Stimulated activated CD8-positive, alpha-beta memory T cell treated with anti-CD3 and anti-CD28 coated beads, Interleukin-7, amount 100 ng/mL, for 48 hours (primary cell): ENCODE measurements at regions not wholly inside any gene's neighbourhood (a gene's known extent, or its start where the extent isn't known, plus 50 kb on each side); places are given as distances from the start of the nearest gene placed in this dataset.
"Not testable (repeated sequence)": the region's sequence is repeated elsewhere in the genome, so short reads cannot be mapped to it uniquely, and the experiment has no call there.

Experiments
- DNase-seq, 2 donors: peaks; one replicate each; pipeline ENCODE4 v3.0.0-alpha.2; 2020; ENCODE audit warnings: low read depth in 1 of 2; ENCODE audit errors: extremely low read depth in 1 of 2

DNA sequence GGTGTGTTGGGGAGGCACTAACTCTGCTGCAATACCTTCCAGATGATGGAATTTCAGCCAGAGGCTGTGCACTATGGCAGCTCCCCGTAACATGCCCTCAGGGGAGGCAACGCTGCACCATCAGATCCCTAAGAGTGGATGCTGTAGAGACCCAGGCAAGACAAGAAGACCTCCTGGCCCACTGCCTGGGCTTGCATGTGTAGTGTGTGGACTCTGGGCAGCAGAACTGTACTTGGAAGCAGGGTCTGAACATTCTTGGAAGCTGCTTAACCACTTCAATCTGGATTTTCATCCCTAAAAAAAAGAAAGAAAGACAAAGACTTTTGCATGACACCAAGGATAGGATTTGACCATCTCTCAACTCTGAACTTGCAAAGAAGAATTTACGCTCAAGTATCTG, 297.5 kb upstream of the NRP1 start:
- no peak for DNase-seq

- no peak for DNase-seq
Observed at GRCh38 chr10:33630761-33631160, 296.3 kb upstream of the NRP1 start.

DNA sequence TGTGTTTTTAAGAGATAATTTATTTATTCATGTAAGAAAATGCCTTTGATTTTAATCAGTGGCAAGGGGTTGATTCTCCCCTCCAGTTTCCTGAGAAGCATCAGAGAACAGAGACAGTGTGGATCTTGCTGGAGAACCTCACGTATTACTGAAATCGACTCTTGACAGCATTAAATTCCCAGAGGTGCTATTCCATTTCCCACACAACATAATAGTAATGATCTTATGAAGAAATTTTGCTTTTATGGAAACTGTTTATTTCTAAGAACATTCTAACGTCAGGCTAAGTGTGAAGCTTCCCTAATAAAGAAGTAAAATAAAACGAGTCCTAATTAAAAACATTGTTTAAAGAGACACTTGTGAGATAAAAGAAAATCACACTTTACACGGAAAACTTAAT, 293.1 kb upstream of the NRP1 start:
- DNase-seq: no peak

DNA sequence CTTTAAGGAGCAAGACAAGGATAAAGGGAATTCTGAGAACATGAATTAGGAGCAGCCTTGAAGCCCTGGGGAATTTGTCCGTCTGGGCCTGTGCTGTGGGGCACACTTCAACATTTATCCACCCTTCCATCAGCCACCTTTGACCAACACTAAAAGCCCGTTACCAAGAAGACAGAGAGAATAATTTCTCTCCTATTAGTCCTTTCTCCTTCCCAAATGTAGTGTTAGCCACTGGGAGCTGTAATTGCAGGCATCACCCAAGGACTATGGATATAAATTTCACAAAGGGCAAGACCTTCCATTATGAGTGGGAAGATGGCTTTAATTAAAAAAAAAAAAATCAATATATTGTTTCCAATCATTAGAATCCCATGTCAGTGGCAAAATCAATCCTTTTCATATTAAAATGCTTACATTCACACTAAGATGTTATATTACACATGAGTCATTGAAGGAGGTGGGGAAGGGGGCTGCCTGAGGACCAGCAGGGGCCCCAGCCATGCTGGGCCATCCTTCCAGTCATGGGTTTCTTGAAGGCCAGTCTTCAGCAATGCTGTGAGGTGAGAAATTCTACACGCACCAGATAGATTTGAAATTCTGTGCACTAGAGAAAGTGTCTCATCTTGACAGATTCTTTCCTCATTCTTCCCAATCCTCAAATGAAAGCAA, 292.5 kb upstream of the NRP1 start:
- DNase-seq: no peak

DNA sequence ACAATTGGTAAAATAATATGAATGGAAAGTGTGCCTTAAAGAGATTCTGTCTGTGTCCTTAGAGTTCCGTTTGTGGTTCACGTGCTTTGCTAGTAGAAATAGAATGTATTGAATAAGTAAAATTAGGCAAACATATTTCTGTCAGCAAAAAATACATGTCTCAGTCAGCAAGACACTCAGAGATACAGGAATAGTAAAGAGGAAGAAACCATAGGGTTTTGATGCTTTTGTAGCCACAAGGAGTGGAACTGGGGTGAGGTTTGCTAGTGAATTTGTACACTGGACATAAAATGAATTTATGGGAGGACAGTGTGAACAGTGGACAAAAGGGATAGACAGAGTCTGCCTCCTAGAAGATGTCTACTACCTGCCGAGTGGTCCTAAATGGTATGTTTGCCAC, 289.2 kb upstream of the NRP1 start:
- no peak for DNase-seq

DNA sequence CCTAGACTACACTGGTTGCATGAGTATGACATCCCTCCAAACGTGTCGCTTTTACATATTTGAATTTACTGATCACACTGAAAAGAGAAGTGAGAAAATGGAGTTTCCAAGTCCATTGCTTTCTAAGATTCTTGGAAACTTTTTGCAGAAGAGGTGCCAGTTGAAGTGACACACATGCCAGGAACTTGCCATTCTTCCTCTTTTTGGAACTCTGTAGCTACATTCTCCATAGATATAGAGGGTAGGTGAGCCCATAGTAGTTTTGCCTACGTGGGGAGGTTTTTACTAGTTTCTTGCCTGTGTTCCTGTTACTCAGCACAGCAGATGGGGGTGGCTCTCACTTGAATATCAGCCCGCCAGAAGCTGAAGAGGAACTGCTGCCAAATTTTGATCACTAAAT, 286.6 kb upstream of the NRP1 start:
- DNase-seq: no peak

GRCh38 chr10:33618196-33618595, 283.7 kb upstream of the NRP1 start:
- DNase-seq: no peak

GRCh38 chr10:33617381-33618080, 283.1 kb upstream of the NRP1 start:
- DNase-seq: no peak

- no peak for DNase-seq
Observed at GRCh38 chr10:33616956-33617355, 282.5 kb upstream of the NRP1 start.

GRCh38 chr10:33612551-33612950, 278.1 kb upstream of the NRP1 start:
- DNase-seq: no peak

DNA sequence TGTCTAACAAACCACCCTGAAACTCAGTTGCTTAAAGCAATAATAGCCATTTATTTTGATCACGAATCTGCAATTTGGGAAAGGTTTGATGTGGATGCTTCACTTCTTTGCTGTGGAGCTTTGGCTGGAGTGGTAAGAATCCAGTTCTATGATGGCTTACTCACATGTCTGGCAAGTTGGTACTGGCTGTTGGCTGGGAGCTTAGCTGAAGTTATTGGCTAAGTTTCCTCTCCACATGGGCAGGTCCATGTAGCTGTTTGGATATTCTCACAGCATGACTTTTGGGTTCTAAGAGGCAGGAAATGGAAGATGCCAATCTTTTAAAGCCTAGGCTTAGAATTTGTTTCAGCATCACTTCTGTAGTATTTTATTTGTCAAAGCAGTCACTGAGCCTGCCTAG, 277.6 kb upstream of the NRP1 start:
- no peak for DNase-seq

DNA sequence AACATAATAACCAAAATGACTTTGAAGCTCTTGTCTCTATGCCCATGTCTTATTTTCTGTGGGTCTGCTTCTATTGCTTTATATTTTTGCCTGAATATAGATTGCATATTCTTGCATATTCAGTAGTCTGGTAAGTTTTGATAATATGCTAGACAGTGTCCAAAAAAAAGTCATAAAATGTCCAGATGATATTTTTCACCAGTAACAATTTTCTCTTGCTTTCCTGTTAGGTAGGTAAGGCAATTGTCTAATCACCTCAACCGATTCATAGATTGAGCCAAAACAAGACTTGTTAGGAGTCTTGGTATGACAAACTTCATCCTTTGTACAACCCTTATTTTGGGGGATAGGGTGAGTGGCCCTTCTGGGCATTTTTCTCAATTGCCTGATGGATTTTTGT, 277.0 kb upstream of the NRP1 start:
- DNase-seq: no peak

GRCh38 chr10:33609546-33609945, 275.1 kb upstream of the NRP1 start:
- no peak for DNase-seq

GRCh38 chr10:33602278-33602677, 267.8 kb upstream of the NRP1 start:
- no peak for DNase-seq

- DNase-seq: no peak
Observed at GRCh38 chr10:33600381-33600780, 265.9 kb upstream of the NRP1 start.

- DNase-seq: no peak
Observed at GRCh38 chr10:33596422-33596821, 262.0 kb upstream of the NRP1 start.

DNA sequence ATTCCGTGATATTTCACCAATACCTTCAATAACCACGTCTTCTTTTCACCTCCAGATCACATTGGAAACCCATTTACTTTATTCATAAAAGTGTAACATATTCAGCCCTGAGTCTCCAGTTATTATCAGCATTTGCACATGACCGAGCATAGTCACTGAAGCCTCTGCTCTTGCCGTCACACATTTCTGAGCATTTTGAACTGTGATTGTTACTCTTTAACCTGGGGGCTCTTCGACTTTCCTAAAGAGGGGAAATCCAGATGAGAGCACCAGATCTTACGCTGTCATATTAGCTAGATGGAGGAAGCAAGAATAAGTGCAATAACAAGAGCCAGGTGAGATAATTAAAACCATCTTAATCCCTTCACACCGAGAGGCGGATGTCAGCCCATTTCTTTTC, 260.0 kb upstream of the NRP1 start:
- no peak for DNase-seq

GRCh38 chr10:33588974-33589600, 254.6 kb upstream of the NRP1 start:
- no peak for DNase-seq

- DNase-seq: not testable (repeated sequence)
Observed at GRCh38 chr10:33584596-33584995, 250.1 kb upstream of the NRP1 start.

DNA sequence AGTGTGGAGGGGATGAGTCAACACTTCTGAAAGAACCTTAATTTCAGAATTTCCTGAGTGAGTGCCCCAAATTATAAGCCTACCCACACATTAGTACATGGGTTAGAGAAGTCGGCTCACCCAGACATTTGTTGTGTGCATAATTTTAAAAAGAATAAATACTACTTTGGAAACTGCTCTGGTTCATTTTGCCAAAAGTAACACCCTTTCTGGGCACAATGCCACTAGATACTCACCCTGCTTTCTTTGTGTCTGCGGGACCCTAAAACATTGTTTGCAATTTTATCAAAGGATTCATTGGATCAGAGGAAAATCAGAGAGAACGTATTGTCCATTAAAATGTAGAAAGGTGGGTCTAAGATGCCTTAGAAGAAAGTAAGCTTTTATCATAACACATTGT, 245.5 kb upstream of the NRP1 start:
- no peak for DNase-seq

GRCh38 chr10:33573606-33574005, 239.1 kb upstream of the NRP1 start:
- no peak for DNase-seq

DNA sequence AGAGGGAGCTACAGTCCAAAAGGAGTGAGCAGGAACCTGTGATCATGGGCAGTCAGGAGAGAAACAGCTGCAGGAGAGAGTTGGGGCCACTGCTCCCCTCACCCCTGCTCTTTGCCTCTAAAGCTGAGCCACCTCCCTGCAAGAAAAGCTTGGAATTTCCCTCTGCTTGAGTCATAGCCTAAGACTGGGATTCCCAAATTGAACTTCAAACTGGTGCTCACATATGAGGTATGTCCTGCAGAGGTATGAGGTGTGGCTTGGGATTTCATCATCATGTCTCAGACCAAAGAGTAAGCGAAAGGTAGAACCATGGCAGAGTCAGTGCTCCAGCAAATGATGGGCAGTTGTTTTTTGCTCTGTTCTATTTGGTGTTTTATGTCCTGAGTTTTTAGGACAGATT, 237.1 kb upstream of the NRP1 start:
- DNase-seq: no peak
